SK-N-DZ (cell line): ENCODE measurements at regions not wholly inside any gene's neighbourhood (a gene's known extent, or its start where the extent isn't known, plus 50 kb on each side); places are given as distances from the start of the nearest gene placed in this dataset.
A peak's percentile ranks its signal among the peaks of the same experiment; 100 is the strongest.
"Not testable (repeated sequence)": the region's sequence is repeated elsewhere in the genome, so short reads cannot be mapped to it uniquely, and the experiment has no call there.

Experiments used
- DNase-seq: peaks from one replicate; pipeline ENCODE4 v3.0.0-alpha.2; 2015; ENCODE audit warnings: low spot score

GRCh38 chr3:106848099-106848498 lies 529.1 kb upstream of the CCDC54 start:
- peak; percentile 19 for DNase-seq

- no peak for DNase-seq
These were observed 526.8 kb upstream of the CCDC54 start for GRCh38 chr3:106850437-106850836.

GRCh38 chr3:106858321-106858720 lies 518.9 kb upstream of the CCDC54 start:
- not testable (repeated sequence) for DNase-seq

GRCh38 chr3:106860182-106860581 lies 517.1 kb upstream of the CCDC54 start:
- no peak for DNase-seq

- no peak for DNase-seq
These were observed 515.2 kb upstream of the CCDC54 start for GRCh38 chr3:106862067-106862466.

DNA sequence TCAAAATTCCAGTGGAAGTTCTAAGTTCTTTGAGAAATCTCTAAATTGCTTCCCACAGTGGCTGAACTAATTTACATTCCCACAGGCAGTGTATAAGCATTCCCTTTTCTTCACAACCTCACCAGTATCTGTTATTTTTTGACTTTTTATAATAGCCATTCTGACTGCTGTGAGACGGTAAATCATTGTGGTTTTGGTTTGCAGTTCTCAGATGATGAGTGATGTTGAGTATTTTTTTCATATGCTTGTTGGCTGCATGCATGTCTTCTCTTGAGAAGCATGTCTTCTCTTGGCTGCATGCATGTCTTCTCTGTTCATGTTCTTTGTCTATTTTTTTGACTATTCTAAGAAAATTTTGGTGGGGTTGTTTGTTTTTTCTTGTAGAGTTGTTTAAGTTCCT lies 499.6 kb upstream of the CCDC54 start:
- DNase-seq: no peak

GRCh38 chr3:106880206-106880605 lies 497.0 kb upstream of the CCDC54 start:
- no peak for DNase-seq

DNA sequence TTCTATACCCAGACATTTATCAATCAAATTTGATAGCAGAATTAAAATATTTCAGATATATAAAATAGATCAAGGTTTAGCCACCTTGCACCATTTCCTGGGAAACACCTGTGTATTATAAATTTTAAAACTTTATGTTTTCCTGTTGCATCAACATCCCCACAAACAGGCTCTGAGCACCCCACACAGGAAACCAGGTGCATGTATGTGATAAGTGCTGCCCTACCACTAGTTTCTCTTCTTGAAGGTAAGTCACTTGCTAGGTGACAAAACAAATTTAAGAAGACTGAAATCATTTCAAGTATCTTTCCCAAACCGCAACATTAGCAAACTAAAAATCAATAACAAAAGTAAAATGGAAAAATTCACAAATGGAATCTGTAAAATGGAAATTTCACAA lies 496.1 kb upstream of the CCDC54 start:
- DNase-seq: no peak

DNA sequence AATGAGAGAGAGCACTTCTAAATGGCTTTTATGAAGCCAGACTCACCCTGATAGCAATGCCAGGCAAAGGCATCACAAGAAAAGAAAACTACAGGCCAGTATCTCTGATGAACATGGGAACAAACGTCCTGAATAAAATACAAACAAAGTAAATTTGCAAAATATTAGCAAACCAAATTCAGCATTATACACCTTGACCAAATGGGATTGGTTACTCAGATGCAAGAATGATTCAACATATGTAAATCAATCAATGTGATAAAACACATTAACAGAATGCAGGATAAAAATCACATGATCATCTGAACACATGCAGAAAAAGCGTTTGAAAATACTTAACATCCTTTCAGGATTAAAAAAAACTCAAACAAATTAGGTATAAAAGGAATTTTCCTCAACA lies 494.9 kb upstream of the CCDC54 start:
- DNase-seq: no peak

DNA sequence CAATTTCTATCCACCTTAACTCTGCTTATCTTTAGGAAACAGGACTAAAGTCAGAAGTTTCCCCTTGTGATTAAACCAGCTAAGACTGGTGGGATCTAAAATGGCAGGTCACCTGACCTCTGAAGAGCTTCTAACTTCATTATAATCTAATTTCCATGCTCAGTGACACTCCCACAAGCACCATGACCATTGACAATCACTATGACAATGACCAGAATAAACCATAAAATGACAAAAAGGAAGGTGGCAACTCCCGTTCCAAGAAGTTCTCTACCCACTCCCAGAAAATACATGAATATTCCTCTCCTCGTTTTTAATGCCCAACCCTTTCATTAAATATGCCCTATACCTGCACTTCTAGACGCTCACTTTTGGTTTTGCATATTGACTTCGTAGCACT lies 471.2 kb upstream of the CCDC54 start:
- DNase-seq: no peak

GRCh38 chr3:106908181-106908938 lies 468.9 kb upstream of the CCDC54 start:
- DNase-seq: no peak

DNA sequence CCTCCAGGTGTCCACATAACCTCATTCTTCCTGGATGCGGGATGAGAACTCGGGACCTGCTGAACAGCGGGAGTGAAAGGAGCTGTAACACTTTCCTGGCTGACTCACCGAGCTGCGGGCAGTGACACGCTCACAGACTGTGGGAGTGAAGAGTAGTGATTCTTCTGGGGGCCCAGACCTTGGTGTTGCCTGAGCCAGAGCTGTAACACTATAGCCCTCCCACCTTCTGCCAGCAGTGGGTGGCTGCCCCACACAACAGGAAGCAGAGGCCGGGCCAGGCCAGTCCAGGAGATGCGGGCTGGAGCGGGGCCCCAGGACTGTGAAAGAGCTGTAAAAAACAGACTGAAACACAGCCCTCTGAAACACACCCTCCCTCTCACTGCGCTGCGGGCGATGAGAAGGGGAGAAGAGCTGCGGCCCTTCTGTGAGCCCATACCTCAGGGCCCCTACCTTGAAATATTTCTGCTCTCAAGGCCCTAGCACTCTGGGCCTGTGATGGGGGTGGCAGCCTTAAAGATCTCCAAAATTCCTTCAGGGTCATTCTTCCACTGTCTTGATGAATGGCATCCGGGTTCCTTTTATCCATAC lies 464.0 kb upstream of the CCDC54 start:
- DNase-seq: no peak

DNA sequence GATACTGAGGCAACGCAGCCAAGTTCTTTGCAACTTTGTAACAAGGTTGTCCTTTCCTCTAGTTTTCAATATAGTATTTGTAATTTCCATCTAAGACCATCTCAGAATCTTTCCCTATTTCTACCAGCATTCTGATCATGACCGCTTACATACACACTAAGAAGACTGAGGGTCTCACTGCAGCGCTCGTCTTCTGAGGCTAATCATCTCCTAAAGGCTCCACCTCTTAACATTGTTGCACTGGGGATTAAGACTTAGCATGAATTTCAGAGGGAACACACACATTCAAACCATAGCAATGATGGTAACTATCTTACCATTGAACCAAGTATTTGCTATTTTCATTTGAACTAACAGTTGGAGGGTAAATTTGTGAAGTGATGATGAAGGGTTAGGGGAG lies 463.3 kb upstream of the CCDC54 start:
- DNase-seq: no peak

DNA sequence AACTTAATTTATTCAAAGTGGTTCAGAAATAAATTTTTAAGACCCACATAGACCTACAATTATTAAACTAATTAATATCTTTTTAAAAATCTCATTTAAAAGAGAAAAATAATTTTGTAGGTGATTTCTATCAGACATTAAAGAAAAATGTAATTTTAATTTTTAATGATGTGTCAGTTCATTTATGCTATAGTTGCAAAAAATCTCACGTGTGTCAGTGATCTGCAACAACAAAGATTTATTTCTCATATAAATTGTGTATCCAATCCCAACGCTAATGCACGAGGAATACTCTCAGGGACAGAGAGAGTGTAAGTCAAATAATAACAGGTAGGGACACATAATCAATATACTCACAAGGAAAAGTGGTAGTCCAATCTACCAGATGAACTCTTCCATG lies 456.6 kb upstream of the CCDC54 start:
- no peak for DNase-seq

- DNase-seq: no peak
These were observed 448.2 kb upstream of the CCDC54 start for GRCh38 chr3:106929081-106929480.

GRCh38 chr3:106930086-106930485 lies 447.2 kb upstream of the CCDC54 start:
- no peak for DNase-seq

DNA sequence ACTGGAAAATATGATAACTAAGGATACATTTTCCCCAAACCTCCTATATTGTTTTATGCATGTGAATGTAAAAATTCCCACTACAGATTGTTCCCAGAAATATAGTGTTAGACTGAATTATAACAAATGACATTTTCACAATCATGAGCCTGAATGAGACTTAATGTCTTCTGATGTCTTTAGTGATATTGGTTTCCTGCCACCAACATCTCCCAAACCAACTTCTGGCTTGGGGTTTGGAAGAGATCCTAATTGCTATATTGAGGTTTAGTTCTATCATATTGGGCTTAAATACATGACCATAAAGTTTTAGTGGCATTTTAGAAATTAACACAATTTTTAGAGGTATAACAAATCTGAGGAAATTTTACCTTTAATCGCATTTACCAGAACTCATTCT lies 445.3 kb upstream of the CCDC54 start:
- DNase-seq: no peak

- DNase-seq: no peak
These were observed 440.9 kb upstream of the CCDC54 start for GRCh38 chr3:106936337-106936736.

GRCh38 chr3:106942051-106942450 lies 435.2 kb upstream of the CCDC54 start:
- DNase-seq: no peak

DNA sequence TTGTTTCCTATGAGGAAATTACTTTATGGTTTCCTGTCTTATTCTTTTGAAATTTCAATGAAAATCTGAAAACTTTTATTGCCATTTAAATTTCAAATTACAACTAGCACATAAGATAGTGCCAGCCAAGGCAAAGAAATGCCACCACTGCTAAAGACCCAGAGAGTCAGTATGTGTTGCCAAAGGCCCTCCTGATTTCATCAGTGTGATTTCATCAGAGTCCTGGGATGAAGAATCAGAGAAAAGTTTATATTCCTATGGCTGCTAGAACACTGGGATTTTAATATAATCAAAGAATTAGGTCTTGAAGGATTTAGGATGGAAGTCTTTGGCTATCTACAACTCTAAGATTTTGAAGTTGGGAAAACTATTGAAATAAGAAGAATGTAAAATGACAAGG lies 434.2 kb upstream of the CCDC54 start:
- no peak for DNase-seq

- no peak for DNase-seq
These were observed 431.8 kb upstream of the CCDC54 start for GRCh38 chr3:106945435-106945834.

DNA sequence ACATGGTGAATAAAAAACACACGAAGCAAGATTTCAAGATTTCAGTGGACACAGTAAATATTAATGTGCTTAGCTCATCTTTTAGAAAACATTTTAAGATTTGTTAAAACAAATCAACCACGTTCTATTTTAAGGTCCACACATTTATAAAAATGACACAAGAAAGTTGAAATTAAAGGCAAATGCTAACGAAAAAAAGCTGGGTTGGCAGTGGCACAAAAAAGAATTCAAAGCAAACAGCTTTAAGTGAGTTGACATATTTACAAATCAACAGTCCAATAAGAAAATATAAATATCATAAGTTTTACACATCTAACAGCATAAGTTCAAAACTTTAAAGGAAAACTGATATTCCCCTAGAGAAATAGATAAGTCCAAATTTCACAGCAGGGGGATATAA lies 430.4 kb upstream of the CCDC54 start:
- DNase-seq: no peak

DNA sequence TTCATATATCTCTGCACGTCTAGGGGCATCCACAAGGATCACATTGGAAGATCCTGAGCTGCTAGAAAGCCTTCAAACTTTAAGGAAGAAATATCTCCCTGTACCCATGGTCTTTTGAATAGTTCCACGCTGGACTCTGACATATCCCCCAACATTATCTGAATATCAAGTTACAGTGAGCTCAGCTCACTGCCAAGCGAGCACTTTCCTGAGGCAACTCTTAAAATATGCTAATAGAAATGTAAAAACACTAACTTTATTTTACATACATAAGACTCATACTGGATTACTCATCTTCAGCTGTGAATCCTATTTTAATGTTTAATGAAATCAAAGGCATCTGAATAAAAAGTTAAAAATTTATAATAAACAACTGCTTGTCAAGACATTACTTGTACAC lies 420.2 kb upstream of the CCDC54 start:
- DNase-seq: no peak

DNA sequence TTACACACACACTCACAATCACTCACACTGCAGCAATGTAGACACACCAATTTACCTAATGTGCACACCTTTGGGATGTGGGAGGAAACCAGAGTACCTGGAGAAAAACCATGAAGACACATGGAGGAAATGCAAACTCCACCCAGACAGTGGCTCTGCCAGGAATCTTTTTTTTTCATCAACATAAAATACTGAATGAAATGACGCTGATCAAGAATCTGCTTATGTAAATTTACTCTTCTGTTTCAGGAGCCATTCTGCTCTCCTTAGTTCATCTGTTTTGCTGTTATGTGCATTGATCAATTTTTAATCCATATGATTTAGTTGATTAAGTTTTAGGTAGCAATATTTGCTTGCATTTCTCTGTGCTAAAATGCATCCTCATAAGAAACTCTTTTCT lies 414.2 kb upstream of the CCDC54 start:
- no peak for DNase-seq
